ENCODE measurements at regions not wholly inside any gene's neighbourhood (a gene's known extent, or its start where the extent isn't known, plus 50 kb on each side); places are given as distances from the start of the nearest gene placed in this dataset.
"Not testable (repeated sequence)": the region's sequence is repeated elsewhere in the genome, so short reads cannot be mapped to it uniquely, and the experiment has no call there.

DNA sequence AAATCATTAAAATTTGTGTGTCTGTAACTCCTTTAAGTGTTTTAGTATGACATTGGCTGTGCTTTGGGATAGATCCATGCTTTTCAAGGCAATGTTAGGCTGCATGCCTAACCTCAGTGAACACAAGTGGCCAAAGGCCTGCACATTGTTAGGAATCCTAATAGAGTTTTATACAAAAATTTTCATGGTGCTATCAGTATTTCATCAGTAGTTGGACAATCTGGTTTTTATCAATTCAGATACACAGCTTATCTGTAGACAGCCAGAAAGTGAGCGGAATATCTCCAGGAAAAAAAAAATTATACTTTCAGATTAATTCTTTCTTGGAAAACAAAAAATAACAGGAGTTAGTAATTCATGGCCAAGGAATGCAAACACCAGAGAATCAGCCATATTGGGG is 324.0 kb upstream of the PDE3A start:
- DNase-seq (ENCODE audit: low read depth in 3 of 3), result no peak

- no peak for DNase-seq (ENCODE audit: low read depth in 3 of 3)
These were observed 323.5 kb upstream of the PDE3A start for GRCh38 chr12:20044846-20045245.

- no peak for DNase-seq (ENCODE audit: low read depth in 3 of 3)
These were observed 320.4 kb upstream of the PDE3A start for GRCh38 chr12:20047901-20048300.

- DNase-seq (ENCODE audit: low read depth in 3 of 3), result no peak
These were observed 318.1 kb upstream of the PDE3A start for GRCh38 chr12:20050221-20050620.

GRCh38 chr12:20053782-20054181 is 314.6 kb upstream of the PDE3A start:
- no peak for DNase-seq (ENCODE audit: low read depth in 3 of 3)

DNA sequence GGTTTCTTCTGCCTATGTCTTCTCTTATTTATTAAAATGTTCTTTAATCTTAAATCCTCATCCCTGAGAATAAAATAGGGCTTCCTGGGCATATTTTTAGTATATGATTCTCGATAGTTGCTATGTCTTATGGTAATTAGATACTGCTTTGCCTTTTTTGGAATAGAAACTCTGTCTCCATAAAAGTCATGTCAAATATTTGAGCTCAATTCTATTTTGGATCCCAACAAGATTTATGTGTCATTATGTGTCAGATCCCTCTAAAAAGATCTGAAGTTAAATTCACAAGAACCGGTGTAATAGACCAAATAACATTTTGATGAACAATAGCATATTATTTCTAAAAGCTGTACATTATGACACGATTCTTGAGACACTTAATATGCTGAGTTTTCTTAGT is 312.5 kb upstream of the PDE3A start:
- no peak for DNase-seq (ENCODE audit: low read depth in 3 of 3)

GRCh38 chr12:20057398-20057797 is 310.9 kb upstream of the PDE3A start:
- DNase-seq (ENCODE audit: low read depth in 3 of 3), result no peak

- no peak for DNase-seq (ENCODE audit: low read depth in 3 of 3)
These were observed 305.2 kb upstream of the PDE3A start for GRCh38 chr12:20063116-20063515.

GRCh38 chr12:20077618-20078017 is 290.7 kb upstream of the PDE3A start:
- no peak for DNase-seq (ENCODE audit: low read depth in 3 of 3)

- no peak for DNase-seq (ENCODE audit: low read depth in 3 of 3)
These were observed 279.3 kb upstream of the PDE3A start for GRCh38 chr12:20089077-20089476.

DNA sequence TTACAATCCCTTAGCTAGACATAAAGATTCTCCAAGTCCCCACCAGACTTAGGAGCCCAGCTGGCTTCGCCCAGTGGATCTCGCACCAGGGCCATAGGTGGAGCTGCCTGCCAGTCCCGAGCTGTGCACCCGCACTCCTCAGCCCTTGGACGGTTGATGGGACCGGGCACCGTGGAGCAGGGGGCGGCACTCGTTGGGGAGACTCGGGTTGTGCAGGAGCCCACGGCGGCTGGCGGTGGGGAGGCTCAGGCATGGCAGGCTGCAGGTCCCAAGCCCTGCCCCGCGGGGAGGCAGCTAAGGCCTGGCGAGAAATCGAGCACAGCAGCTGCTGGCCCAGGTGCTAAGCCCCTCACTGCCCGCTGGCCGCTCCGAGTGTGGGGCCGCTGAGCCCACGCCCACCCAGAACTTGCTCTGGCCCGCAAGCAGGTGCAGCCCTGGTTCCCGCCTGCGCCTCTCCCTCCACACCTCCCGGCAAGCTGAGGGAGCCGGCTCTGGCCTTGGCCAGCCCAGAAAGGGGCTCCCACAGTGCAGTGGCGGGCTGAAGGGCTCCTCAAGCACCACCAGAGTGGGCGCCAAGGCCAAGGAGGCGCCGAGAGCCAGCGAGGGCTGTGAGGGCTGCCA is 275.0 kb upstream of the PDE3A start:
- not testable (repeated sequence) for DNase-seq (ENCODE audit: low read depth in 3 of 3)

- DNase-seq (ENCODE audit: low read depth in 3 of 3), result no peak
These were observed 271.9 kb upstream of the PDE3A start for GRCh38 chr12:20096430-20096829.

GRCh38 chr12:20097626-20098025 is 270.7 kb upstream of the PDE3A start:
- DNase-seq (ENCODE audit: low read depth in 3 of 3), result no peak

DNA sequence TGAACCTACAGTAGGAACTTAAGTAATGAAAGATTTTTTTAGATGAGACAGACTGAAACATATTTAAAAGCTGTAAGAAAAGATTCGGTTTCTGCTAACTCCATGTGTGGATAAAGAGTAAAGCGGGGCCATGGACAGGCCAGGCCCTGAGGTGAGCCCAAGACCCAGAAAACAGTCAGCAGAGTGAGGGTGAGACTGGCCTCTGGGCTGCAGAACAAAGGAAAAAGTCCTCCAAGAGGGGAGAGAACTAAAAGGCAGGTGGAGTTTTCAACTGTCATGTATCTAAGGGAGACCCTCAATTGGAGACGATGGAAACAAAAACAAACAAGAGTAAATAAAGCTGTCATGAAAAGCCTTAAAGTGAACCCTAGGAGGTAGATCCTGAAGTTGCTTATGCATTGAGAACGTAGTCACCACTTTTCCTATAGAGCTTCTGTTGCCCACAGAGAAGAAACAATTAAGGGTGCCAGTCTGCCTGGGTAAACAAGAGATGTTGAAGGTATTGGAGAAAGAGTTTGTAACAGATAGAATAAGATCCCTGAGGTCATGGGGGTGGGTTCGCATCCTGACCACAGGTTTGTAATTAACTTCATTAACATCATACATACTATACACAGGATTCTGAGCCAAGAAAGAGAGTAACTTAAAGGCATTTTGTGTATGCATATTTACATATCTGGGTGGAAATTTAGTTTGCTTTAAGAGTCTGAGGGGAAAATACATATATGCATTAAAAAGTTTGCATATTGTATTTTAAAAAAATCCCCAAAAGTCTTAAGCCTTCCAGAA is 268.7 kb upstream of the PDE3A start:
- DNase-seq (ENCODE audit: low read depth in 3 of 3), result no peak

DNA sequence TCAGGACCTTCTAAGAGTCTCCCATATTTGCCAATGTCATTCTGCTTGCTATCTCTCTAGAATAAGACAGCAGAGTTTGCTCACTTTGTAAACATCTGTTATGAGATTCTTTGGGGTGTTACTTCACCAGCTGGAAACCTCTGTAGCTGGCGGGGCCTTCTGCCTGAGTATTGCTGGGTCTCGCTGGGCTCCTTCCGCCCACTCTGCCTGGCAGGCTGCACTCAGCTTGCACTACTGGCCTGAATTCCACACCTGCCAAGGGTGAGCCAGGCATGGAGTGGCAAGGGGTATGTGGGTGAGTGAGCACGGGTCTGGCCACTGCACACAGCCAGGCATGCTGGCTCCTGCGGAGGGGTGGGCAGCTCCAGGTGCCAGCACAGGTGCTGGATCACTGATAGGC is 267.3 kb upstream of the PDE3A start:
- no peak for DNase-seq (ENCODE audit: low read depth in 3 of 3)

GRCh38 chr12:20105943-20106342 is 262.4 kb upstream of the PDE3A start:
- DNase-seq (ENCODE audit: low read depth in 3 of 3), result no peak

DNA sequence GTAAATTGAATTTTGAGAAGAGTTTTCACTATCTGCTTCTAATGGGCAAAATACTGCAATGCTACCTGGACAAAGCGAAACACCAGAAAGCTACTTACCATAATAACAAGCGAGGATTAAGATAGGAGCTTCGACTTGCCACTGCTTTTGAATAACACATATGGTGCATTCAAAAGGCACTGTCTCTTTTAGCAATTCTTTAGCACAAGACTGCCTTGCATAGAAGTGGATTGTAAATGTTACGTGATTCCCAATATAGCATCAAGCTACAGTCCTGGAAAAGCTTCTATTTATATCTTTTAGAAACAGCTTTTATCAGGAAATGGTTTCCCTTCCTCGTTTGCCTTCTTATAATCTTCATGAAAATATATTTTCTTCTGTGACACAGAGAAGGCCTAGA is 258.7 kb upstream of the PDE3A start:
- no peak for DNase-seq (ENCODE audit: low read depth in 3 of 3)

DNA sequence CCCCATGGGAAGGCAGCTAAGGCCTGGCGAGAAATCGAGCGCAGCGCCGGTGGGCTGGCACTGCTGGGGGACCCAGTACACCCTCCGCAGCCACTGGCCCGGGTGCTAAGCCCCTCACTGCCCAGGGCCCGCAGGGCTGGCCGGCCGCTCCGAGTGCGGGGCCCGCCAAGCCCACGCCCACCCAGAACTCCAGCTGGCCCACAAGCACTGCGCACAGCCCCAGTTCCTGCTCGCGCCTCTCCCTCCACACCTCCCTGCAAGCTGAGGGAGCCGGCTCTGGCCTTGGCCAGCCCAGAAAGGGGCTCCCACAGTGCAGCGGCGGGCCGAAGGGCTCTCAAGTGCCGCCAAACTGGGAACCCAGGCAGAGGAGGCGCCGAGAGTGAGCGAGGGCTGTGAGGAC is 253.0 kb upstream of the PDE3A start:
- DNase-seq (ENCODE audit: low read depth in 3 of 3), result not testable (repeated sequence)

DNA sequence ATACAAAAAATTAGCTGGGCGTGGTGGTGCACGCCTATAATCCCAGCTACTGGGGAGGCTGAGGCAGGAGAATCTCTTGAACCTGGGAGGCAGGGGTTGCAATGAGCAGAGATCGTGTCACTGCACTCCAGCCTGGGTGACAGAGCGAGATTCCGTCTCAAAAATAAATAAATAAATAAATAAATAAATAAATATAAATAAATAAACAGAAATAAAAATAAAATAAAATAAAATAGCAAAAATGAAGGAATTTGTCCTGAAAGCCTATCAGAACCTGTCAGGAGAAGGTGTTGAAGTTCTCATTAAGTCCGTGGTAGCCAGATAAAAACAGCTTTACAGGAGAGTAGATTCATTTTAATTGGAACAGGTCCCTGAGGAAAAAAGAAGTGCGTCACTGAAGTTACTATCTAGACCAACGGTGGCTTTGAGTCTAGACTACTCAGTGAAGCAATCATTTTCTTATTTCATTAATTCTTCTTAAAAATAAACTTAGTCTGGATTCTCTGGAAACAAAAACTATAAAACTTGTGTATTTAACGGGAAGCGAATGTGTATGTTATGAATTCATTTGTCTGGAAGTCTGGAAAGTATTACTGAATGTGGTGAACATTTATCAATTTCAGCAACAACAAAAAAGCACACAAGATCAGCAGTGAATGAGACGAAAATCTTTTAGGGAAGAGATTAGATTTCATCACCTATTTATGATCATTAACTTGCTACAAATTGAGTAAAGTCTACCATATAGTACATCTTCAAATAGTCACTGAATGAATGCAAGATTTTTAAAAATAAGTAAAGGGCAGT is 248.5 kb upstream of the PDE3A start:
- DNase-seq (ENCODE audit: low read depth in 3 of 3), result no peak

DNA sequence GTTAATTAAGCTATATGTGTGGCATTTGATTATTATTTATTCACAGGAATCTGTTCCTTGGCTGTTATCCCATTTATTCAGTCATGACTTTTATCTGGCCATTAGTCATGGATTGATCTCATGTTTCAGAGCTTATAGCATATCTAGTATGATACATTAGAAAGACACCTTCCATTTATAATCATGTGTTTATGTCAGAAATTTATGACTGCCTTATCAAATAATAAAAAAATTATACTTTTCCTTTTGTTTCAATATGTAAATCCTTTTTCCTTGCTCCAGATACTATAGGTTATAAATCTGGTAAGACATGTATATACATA is 248.0 kb upstream of the PDE3A start:
- no peak for DNase-seq (ENCODE audit: low read depth in 3 of 3)

DNA sequence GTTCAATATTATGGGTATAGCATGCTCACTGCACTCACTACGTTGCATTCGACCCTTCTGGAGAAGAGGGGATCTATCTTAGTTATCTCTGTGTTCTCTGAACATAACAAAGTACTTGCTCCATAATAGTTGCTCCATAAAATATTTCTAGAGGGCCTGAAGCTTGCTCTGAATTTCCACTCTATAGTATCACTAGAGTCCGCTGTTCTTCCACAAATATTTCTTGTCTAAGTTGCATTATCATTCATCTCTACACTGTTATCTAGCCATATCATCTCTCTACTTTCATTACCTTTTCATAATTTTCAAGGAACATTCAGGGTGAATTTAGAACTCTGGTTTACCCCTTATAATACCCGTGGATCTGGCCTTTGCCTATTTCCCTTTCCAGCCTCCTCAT is 246.1 kb upstream of the PDE3A start:
- no peak for DNase-seq (ENCODE audit: low read depth in 3 of 3)

GRCh38 chr12:20123465-20123864 is 244.9 kb upstream of the PDE3A start:
- DNase-seq (ENCODE audit: low read depth in 3 of 3), result no peak

- no peak for DNase-seq (ENCODE audit: low read depth in 3 of 3)
These were observed 243.0 kb upstream of the PDE3A start for GRCh38 chr12:20125276-20125798.

Data from stimulated activated CD4-positive, alpha-beta T cell treated with anti-CD3 and anti-CD28 coated beads, TNF-alpha, amount 100 ng/mL, for 48 hours (primary cell).